ENCODE measurements at regions not wholly inside any gene's neighbourhood (a gene's known extent, or its start where the extent isn't known, plus 50 kb on each side); places are given as distances from the start of the nearest gene placed in this dataset.

DNA sequence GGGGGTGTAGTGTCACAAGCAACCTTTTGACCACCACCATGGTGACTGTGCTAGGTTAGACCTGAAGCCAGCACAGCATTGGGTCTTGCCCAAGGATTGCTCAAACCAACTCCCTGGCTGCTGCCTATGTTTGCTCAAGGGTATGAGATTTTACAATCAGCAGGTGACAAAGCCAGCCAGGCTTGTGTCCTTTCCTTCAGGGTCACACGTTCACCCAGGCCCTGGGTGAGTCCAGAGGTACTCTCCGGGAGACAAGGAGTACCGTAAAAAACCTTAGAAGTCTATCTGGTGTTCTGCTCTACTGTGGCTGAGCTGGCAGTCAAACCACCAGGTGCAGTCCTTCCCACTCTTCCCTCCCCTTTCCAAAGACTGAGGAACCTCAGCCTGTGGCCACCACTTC lies 238.9 kb upstream of the MIS18BP1 start:
- ChIA-PET CTCF (ENCODE audit: low intra/inter-chr PET ratio) (no interaction called here), POLR2A (no interaction called here)
- Histone ChIP-seq H3K4me1 (replicated peaks in 1 of 2; ENCODE audit: control insufficient read depth in 2 of 2, insufficient read depth in 2 of 2, low read length in 2 of 2) (no peaks in the 10 kb centered on the region), H3K27ac (ENCODE audit: extremely low read depth, low read depth, low read length) (no peak overlapping the region), H3K4me3 (no peak overlapping the region), H3K36me3 (ENCODE audit: control insufficient read depth, insufficient read depth, low read length) (no peaks in the 10 kb centered on the region), H3K9ac (ENCODE audit: insufficient read depth in 1 of 2, low read depth in 2 of 2, low read length in 2 of 2) (no peak overlapping the region), H3K79me2 (ENCODE audit: control insufficient read depth, insufficient read depth, low read length) (no peaks in the 10 kb centered on the region), H3K9me3 (replicated peaks; ENCODE audit: control insufficient read depth, insufficient read depth, low read depth, low read length) (no peaks in the 10 kb centered on the region), H3K27me3 (ENCODE audit: control insufficient read depth in 2 of 2, insufficient read depth in 2 of 2, low read length in 2 of 2) (no peaks in the 10 kb centered on the region), H2AFZ (ENCODE audit: low read depth, low read length) (no peak overlapping the region), H3K4me2 (ENCODE audit: insufficient read depth, low read length) (no peak overlapping the region), H4K20me1 (replicated peaks; ENCODE audit: control insufficient read depth, insufficient read depth, low read length) (no peaks in the 10 kb centered on the region), H3K9me1 (ENCODE audit: control insufficient read depth, insufficient read depth, low read length) (no peaks in the 10 kb centered on the region)
- 0% methylated on average over 2 of the region's 3 CpGs for WGBS (ENCODE audit: insufficient coverage, low coverage, missing lambda C conversion rate)
- TF ChIP-seq RBM25 (IDR thresholded peaks at IDR 0.05; ENCODE audit: low read depth, low read length, severe bottlenecking) (no peak), SMARCC2 (IDR thresholded peaks at IDR 0.05; ENCODE audit: low read depth) (no peak)
- no peak for FAIRE-seq
- BruUV-seq (replicated peaks): no TSS peak
- in situ Hi-C loops (cut with MboI): no loop called here
- intact Hi-C loops (cut with micrococcal nuclease): no loop called here
- ATAC-seq: no peak
- DNase-seq (ENCODE audit: extremely low read depth in 1 of 4, low spot score in 3 of 4): no peak

DNA sequence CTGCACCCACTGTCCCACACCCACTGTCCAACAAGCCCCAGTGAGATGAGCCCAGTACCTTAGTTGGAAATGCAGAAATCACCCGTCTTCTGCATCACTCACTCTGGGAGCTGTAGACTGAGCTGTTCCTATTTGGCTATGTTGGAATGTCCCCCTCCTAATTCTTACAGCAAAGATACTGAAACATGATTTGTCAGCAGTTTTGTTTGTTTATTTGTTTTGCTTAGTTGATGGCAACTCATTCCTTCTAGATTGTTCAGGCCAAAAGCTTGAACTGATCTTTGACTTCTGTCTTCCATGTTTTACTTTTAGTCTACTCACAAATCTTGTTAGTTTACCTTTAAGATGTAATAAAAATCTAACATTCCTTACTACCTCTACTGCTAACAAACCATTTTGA lies 233.6 kb upstream of the MIS18BP1 start:
- Histone ChIP-seq H3K9me3 (replicated peaks; ENCODE audit: control insufficient read depth, insufficient read depth, low read depth, low read length) (no peaks in the 10 kb centered on the region), H3K27ac (ENCODE audit: extremely low read depth, low read depth, low read length) (no peak overlapping the region), H4K20me1 (replicated peaks; ENCODE audit: control insufficient read depth, insufficient read depth, low read length) (no peaks in the 10 kb centered on the region), H3K4me2 (ENCODE audit: insufficient read depth, low read length) (no peak overlapping the region), H3K4me1 (replicated peaks in 1 of 2; ENCODE audit: control insufficient read depth in 2 of 2, insufficient read depth in 2 of 2, low read length in 2 of 2) (no peaks in the 10 kb centered on the region), H2AFZ (ENCODE audit: low read depth, low read length) (no peak overlapping the region), H3K79me2 (ENCODE audit: control insufficient read depth, insufficient read depth, low read length) (no peaks in the 10 kb centered on the region), H3K4me3 (no peak overlapping the region), H3K36me3 (ENCODE audit: control insufficient read depth, insufficient read depth, low read length) (no peaks in the 10 kb centered on the region), H3K27me3 (ENCODE audit: control insufficient read depth in 2 of 2, insufficient read depth in 2 of 2, low read length in 2 of 2) (no peaks in the 10 kb centered on the region), H3K9ac (ENCODE audit: insufficient read depth in 1 of 2, low read depth in 2 of 2, low read length in 2 of 2) (no peak overlapping the region), H3K9me1 (ENCODE audit: control insufficient read depth, insufficient read depth, low read length) (no peaks in the 10 kb centered on the region)
- DNase-seq (ENCODE audit: extremely low read depth in 1 of 4, low spot score in 3 of 4) (no peak), ATAC-seq (no peak), FAIRE-seq (no peak)
- intact Hi-C loops (cut with micrococcal nuclease) (no loop called here), in situ Hi-C loops (cut with MboI) (no loop called here)
- TF ChIP-seq ZNF316 (IDR thresholded peaks at IDR 0.05) (peak; percentile 38; the same call in 1 of the 2 replicates), PURB (CRISPR knock-in tag; IDR thresholded peaks at IDR 0.05; ENCODE audit: low read depth) (no peak)
- POLR2A ChIA-PET: no interaction called here
- 10% methylated on average over 1 of the region's 1 CpG for WGBS (ENCODE audit: insufficient coverage, low coverage, missing lambda C conversion rate)
- CTCF ChIA-PET (ENCODE audit: low intra/inter-chr PET ratio): no interaction called here
- no TSS peak for BruUV-seq (replicated peaks)
